ENCODE measurements at regions not wholly inside any gene's neighbourhood (a gene's known extent, or its start where the extent isn't known, plus 50 kb on each side); places are given as distances from the start of the nearest gene placed in this dataset.

- TF ChIP-seq CTCF (IDR thresholded peaks at IDR 0.05; ENCODE audit: low read length) (no peak), EZH2 (IDR thresholded peaks at IDR 0.05; ENCODE audit: borderline replicate concordance, low read length) (no peak)
Measured at GRCh38 chr6:112522587-112522986, 175.5 kb downstream of the RFPL4B start.
